HEK293 (cell line): ENCODE measurements at regions not wholly inside any gene's neighbourhood (a gene's known extent, or its start where the extent isn't known, plus 50 kb on each side); places are given as distances from the start of the nearest gene placed in this dataset.

Experiments used
- CTCF ChIP-seq: fragments of 450-650 bp; formaldehyde crosslinking; IDR thresholded peaks from 2 replicates; pipeline ENCODE4 v1.5.1; 2016; ENCODE audit warnings: missing biosample characterization, missing genetic modification characterization
- GLIS2 ChIP-seq: fragments of 450-650 bp; formaldehyde crosslinking; IDR thresholded peaks from 2 replicates; pipeline ENCODE4 v1.5.1; 2016; ENCODE audit warnings: missing biosample characterization, missing genetic modification characterization
- PBX3 ChIP-seq: sonication (generic); formaldehyde crosslinking; IDR thresholded peaks from 2 replicates; pipeline ENCODE4 v1.8.1; 2022; ENCODE audit warnings: mild to moderate bottlenecking, moderate library complexity, missing genetic modification reagents
- REPIN1 ChIP-seq: fragments of 450-650 bp; formaldehyde crosslinking; IDR thresholded peaks from 2 replicates; pipeline ENCODE4 v1.5.1; 2017; ENCODE audit warnings: missing biosample characterization, missing genetic modification characterization, low read depth
- YY1 ChIP-seq: fragments of 450-650 bp; formaldehyde crosslinking; IDR thresholded peaks from 2 replicates; pipeline ENCODE4 v1.5.1; 2018; ENCODE audit warnings: missing biosample characterization, missing genetic modification characterization
- ZFP69B ChIP-seq: fragments of 450-650 bp; formaldehyde crosslinking; IDR thresholded peaks from 2 replicates; pipeline ENCODE4 v1.5.1; 2016; ENCODE audit warnings: missing biosample characterization, missing genetic modification characterization
- ZNF121 ChIP-seq: fragments of 450-650 bp; formaldehyde crosslinking; IDR thresholded peaks from 2 replicates; pipeline ENCODE4 v1.5.1; 2016; ENCODE audit warnings: missing biosample characterization, missing genetic modification characterization
- ZNF146 ChIP-seq: fragments of 450-650 bp; formaldehyde crosslinking; IDR thresholded peaks from 2 replicates; pipeline ENCODE4 v1.5.1; 2016; ENCODE audit warnings: missing biosample characterization, missing genetic modification characterization
- ZNF274 ChIP-seq, 2 experiments: fragments of 200-500 bp in 1 of 2; fragments of 450-650 bp in 1 of 2; sonication (Bioruptor generic) in 1 of 2; formaldehyde crosslinking in 1 of 2; IDR thresholded peaks; 2 replicates each; pipeline versions ENCODE4 v1.5.1 to v1.6.1; 2014 to 2016; ENCODE audit warnings: borderline replicate concordance in 1 of 2, inconsistent platforms in 1 of 2, low read length in 1 of 2, missing biosample characterization in 1 of 2, missing genetic modification characterization in 1 of 2
- ZNF280D ChIP-seq: fragments of 450-650 bp; formaldehyde crosslinking; IDR thresholded peaks from 2 replicates; pipeline ENCODE4 v1.5.1; 2016; ENCODE audit warnings: missing biosample characterization, missing genetic modification characterization
- ZNF600 ChIP-seq: fragments of 450-650 bp; formaldehyde crosslinking; IDR thresholded peaks from 2 replicates; pipeline ENCODE4 v1.5.1; 2016; ENCODE audit warnings: missing biosample characterization, missing genetic modification characterization
- TF ChIP-seq, protein P1 (sequence below): fragments of 450-650 bp; formaldehyde crosslinking; conservative IDR thresholded peaks from 2 replicates; pipeline ENCODE4 v1.5.1; 2016; ENCODE audit warnings: low read depth, missing biosample characterization, missing genetic modification characterization

- TF ChIP-seq PBX3 (CRISPR knock-in tag): no peak
- TF ChIP-seq YY1 (tag by site-specific recombination): no peak
- TF ChIP-seq ZNF280D (tag by site-specific recombination): no peak
- TF ChIP-seq GLIS2 (tag by site-specific recombination): no peak
- TF ChIP-seq ZNF600 (tag by site-specific recombination): no peak
- TF ChIP-seq ZNF274 (IDR thresholded peaks at IDR 0.05; ENCODE audit: low read length): no peak
- TF ChIP-seq ZNF274 (tag by site-specific recombination; IDR thresholded peaks at IDR 0.05; ENCODE audit: borderline replicate concordance): no peak
- no peak for TF ChIP-seq REPIN1 (tag by site-specific recombination)
- TF ChIP-seq ZFP69B (tag by site-specific recombination): no peak
- TF ChIP-seq, protein P1, sequence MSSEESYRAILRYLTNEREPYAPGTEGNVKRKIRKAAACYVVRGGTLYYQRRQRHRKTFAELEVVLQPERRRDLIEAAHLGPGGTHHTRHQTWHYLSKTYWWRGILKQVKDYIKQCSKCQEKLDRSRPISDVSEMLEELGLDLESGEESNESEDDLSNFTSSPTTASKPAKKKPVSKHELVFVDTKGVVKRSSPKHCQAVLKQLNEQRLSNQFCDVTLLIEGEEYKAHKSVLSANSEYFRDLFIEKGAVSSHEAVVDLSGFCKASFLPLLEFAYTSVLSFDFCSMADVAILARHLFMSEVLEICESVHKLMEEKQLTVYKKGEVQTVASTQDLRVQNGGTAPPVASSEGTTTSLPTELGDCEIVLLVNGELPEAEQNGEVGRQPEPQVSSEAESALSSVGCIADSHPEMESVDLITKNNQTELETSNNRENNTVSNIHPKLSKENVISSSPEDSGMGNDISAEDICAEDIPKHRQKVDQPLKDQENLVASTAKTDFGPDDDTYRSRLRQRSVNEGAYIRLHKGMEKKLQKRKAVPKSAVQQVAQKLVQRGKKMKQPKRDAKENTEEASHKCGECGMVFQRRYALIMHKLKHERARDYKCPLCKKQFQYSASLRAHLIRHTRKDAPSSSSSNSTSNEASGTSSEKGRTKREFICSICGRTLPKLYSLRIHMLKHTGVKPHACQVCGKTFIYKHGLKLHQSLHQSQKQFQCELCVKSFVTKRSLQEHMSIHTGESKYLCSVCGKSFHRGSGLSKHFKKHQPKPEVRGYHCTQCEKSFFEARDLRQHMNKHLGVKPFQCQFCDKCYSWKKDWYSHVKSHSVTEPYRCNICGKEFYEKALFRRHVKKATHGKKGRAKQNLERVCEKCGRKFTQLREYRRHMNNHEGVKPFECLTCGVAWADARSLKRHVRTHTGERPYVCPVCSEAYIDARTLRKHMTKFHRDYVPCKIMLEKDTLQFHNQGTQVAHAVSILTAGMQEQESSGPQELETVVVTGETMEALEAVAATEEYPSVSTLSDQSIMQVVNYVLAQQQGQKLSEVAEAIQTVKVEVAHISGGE (tag by site-specific recombination): no peak
- TF ChIP-seq CTCF (tag by site-specific recombination): no peak
- no peak for TF ChIP-seq ZNF146
- no peak for TF ChIP-seq ZNF121 (tag by site-specific recombination)
Observed at GRCh38 chr12:27863839-27864238, 83.8 kb upstream of the MANSC4 start.
